GM23338 (cell line): ENCODE measurements at regions not wholly inside any gene's neighbourhood (a gene's known extent, or its start where the extent isn't known, plus 50 kb on each side); places are given as distances from the start of the nearest gene placed in this dataset.

Experiments used
- CREB1 ChIP-seq: fragments of 250-450 bp; sonication (Bioruptor Pico); IDR thresholded peaks from 2 replicates; pipeline ENCODE4 v1.5.0; 2020; ENCODE audit warnings: low read depth, mild to moderate bottlenecking, moderate library complexity
- EZH2 ChIP-seq: fragments of 200-600 bp; sonication (generic); IDR thresholded peaks from one replicate; pipeline ENCODE4 v1.8.0; 2017; ENCODE audit warnings: antibody characterized with exemption, mild to moderate bottlenecking, low read depth; ENCODE audit not compliant: unreplicated experiment
- EZH2phosphoT487 ChIP-seq: fragments of 200-600 bp; sonication (generic); IDR thresholded peaks from one replicate; pipeline ENCODE4 v1.8.1; 2018; ENCODE audit warnings: antibody characterized with exemption; ENCODE audit not compliant: unreplicated experiment
- JUNB ChIP-seq: IDR thresholded peaks from one replicate; pipeline ENCODE4 v1.6.1; 2016; ENCODE audit warnings: antibody characterized with exemption; ENCODE audit not compliant: unreplicated experiment
- NANOG ChIP-seq: IDR thresholded peaks from 2 replicates; pipeline ENCODE4 v1.6.1; 2016; ENCODE audit warnings: antibody characterized with exemption, borderline replicate concordance
- POLR2AphosphoS5 ChIP-seq: IDR thresholded peaks from 2 replicates; pipeline ENCODE4 v1.6.1; 2016; ENCODE audit warnings: antibody characterized with exemption, low read depth
- TF ChIP-seq, protein P1 (sequence below), 2 experiments: fragments of 200-600 bp in 1 of 2; sonication (generic) in 1 of 2; conservative IDR thresholded peaks; 2 replicates each; pipeline versions ENCODE4 v1.5.1 to v1.6.1; 2016 to 2017; ENCODE audit warnings: antibody characterized with exemption in 2 of 2, low read depth in 2 of 2, mild to moderate bottlenecking in 2 of 2, moderate library complexity in 1 of 2
- TF ChIP-seq, protein P2 (sequence below): IDR thresholded peaks from one replicate; pipeline ENCODE4 v1.6.1; 2018; ENCODE audit warnings: antibody characterized with exemption; ENCODE audit not compliant: unreplicated experiment
- TF ChIP-seq, protein P3 (sequence below): IDR thresholded peaks from 2 replicates; pipeline ENCODE4 v1.6.1; 2016; ENCODE audit warnings: antibody characterized with exemption

DNA sequence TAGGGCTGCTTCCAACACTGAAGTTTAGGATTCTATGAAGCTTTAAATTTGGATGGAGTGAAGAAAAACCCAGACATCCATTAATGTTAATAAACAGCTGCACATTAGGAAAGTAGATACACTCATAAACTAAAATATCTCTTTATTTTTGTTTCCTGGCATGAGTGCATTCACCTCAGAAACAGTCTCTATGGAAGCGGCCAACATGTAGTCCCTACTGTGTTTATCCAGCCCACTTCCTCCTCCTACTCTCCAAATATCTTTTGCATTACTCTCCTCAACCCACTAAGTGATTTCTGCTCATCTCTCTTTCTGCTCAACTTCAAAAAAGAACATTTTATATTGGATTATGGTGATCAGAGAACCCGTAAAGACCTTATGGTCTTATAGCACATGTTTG, 180.3 kb upstream of the MXRA5 start:
- TF ChIP-seq JUNB = no peak
- TF ChIP-seq, protein P1, sequence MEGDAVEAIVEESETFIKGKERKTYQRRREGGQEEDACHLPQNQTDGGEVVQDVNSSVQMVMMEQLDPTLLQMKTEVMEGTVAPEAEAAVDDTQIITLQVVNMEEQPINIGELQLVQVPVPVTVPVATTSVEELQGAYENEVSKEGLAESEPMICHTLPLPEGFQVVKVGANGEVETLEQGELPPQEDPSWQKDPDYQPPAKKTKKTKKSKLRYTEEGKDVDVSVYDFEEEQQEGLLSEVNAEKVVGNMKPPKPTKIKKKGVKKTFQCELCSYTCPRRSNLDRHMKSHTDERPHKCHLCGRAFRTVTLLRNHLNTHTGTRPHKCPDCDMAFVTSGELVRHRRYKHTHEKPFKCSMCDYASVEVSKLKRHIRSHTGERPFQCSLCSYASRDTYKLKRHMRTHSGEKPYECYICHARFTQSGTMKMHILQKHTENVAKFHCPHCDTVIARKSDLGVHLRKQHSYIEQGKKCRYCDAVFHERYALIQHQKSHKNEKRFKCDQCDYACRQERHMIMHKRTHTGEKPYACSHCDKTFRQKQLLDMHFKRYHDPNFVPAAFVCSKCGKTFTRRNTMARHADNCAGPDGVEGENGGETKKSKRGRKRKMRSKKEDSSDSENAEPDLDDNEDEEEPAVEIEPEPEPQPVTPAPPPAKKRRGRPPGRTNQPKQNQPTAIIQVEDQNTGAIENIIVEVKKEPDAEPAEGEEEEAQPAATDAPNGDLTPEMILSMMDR (conservative IDR thresholded peaks at IDR 0.05; ENCODE audit: low read depth in 2 of 2) = no peak
- no peak for TF ChIP-seq CREB1 (CRISPR knock-in tag)
- TF ChIP-seq NANOG = no peak
- no peak for TF ChIP-seq POLR2AphosphoS5
- no peak for TF ChIP-seq EZH2
- TF ChIP-seq, protein P2, sequence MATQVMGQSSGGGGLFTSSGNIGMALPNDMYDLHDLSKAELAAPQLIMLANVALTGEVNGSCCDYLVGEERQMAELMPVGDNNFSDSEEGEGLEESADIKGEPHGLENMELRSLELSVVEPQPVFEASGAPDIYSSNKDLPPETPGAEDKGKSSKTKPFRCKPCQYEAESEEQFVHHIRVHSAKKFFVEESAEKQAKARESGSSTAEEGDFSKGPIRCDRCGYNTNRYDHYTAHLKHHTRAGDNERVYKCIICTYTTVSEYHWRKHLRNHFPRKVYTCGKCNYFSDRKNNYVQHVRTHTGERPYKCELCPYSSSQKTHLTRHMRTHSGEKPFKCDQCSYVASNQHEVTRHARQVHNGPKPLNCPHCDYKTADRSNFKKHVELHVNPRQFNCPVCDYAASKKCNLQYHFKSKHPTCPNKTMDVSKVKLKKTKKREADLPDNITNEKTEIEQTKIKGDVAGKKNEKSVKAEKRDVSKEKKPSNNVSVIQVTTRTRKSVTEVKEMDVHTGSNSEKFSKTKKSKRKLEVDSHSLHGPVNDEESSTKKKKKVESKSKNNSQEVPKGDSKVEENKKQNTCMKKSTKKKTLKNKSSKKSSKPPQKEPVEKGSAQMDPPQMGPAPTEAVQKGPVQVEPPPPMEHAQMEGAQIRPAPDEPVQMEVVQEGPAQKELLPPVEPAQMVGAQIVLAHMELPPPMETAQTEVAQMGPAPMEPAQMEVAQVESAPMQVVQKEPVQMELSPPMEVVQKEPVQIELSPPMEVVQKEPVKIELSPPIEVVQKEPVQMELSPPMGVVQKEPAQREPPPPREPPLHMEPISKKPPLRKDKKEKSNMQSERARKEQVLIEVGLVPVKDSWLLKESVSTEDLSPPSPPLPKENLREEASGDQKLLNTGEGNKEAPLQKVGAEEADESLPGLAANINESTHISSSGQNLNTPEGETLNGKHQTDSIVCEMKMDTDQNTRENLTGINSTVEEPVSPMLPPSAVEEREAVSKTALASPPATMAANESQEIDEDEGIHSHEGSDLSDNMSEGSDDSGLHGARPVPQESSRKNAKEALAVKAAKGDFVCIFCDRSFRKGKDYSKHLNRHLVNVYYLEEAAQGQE = no peak
- no peak for TF ChIP-seq EZH2phosphoT487
- TF ChIP-seq, protein P3, sequence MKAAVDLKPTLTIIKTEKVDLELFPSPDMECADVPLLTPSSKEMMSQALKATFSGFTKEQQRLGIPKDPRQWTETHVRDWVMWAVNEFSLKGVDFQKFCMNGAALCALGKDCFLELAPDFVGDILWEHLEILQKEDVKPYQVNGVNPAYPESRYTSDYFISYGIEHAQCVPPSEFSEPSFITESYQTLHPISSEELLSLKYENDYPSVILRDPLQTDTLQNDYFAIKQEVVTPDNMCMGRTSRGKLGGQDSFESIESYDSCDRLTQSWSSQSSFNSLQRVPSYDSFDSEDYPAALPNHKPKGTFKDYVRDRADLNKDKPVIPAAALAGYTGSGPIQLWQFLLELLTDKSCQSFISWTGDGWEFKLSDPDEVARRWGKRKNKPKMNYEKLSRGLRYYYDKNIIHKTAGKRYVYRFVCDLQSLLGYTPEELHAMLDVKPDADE = no peak
